GM12878 (cell line): ENCODE measurements at regions not wholly inside any gene's neighbourhood (a gene's known extent, or its start where the extent isn't known, plus 50 kb on each side); places are given as distances from the start of the nearest gene placed in this dataset.
"Not testable (repeated sequence)": the region's sequence is repeated elsewhere in the genome, so short reads cannot be mapped to it uniquely, and the experiment has no call there.

Experiments
- CHD1 ChIP-seq: IDR thresholded peaks from 2 replicates; pipeline ENCODE4 v1.6.1; 2012; ENCODE audit warnings: low read depth, low read length, improper control_type of control experiment
- TF ChIP-seq, protein P1 (sequence below): IDR thresholded peaks from 2 replicates; pipeline ENCODE4 v1.6.1; 2011; ENCODE audit warnings: low read depth, low read length, improper control_type of control experiment, borderline replicate concordance
- TF ChIP-seq, protein P2 (sequence below), 3 experiments: IDR thresholded peaks in 2 of 3; conservative IDR thresholded peaks in 1 of 3; 2 replicates each; pipeline ENCODE4 v1.5.1; 2011; ENCODE audit warnings: low read depth in 3 of 3, low read length in 3 of 3, mild to moderate bottlenecking in 3 of 3, control low read depth in 2 of 3, moderate library complexity in 2 of 3, inconsistent platforms in 1 of 3, mixed read lengths in 1 of 3; ENCODE audit not compliant: control insufficient read depth in 2 of 3, insufficient read depth in 1 of 3; ENCODE audit errors: extremely low read depth in 1 of 3

DNA sequence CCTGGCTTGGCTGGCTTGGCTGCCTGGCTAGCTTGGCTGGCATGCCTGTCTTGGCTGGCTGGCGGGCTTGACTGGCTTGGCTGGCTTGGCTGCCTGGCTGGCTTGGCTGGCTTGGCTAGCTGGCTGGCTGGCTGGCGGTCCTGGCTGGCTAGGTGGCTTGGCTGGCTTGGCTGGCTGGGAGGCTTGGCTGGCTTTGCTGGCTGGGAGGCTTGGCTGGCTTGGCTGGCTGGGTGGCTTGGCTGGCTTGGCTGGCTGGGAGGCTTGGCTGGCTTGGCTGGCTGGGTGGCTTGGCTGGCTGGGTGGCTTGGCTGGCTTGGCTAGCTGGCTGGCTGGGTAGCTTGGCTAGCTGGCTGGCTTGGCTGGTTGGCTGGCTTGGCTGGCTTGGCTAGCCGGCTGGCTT, 2824.5 kb downstream of the RPIA start:
- TF ChIP-seq, protein P1, sequence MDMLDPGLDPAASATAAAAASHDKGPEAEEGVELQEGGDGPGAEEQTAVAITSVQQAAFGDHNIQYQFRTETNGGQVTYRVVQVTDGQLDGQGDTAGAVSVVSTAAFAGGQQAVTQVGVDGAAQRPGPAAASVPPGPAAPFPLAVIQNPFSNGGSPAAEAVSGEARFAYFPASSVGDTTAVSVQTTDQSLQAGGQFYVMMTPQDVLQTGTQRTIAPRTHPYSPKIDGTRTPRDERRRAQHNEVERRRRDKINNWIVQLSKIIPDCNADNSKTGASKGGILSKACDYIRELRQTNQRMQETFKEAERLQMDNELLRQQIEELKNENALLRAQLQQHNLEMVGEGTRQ, result not testable (repeated sequence)
- not testable (repeated sequence) for TF ChIP-seq CHD1
- TF ChIP-seq, protein P2, sequence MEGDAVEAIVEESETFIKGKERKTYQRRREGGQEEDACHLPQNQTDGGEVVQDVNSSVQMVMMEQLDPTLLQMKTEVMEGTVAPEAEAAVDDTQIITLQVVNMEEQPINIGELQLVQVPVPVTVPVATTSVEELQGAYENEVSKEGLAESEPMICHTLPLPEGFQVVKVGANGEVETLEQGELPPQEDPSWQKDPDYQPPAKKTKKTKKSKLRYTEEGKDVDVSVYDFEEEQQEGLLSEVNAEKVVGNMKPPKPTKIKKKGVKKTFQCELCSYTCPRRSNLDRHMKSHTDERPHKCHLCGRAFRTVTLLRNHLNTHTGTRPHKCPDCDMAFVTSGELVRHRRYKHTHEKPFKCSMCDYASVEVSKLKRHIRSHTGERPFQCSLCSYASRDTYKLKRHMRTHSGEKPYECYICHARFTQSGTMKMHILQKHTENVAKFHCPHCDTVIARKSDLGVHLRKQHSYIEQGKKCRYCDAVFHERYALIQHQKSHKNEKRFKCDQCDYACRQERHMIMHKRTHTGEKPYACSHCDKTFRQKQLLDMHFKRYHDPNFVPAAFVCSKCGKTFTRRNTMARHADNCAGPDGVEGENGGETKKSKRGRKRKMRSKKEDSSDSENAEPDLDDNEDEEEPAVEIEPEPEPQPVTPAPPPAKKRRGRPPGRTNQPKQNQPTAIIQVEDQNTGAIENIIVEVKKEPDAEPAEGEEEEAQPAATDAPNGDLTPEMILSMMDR (IDR thresholded peaks at IDR 0.05 in 2 of 3, conservative IDR thresholded peaks at IDR 0.05 in 1 of 3; ENCODE audit: control insufficient read depth in 2 of 3, extremely low read depth in 1 of 3, insufficient read depth in 1 of 3, low read depth in 3 of 3, low read length in 3 of 3), result not testable (repeated sequence)
